ENCODE measurements at regions not wholly inside any gene's neighbourhood (a gene's known extent, or its start where the extent isn't known, plus 50 kb on each side); places are given as distances from the start of the nearest gene placed in this dataset.

- TF ChIP-seq, protein P1, sequence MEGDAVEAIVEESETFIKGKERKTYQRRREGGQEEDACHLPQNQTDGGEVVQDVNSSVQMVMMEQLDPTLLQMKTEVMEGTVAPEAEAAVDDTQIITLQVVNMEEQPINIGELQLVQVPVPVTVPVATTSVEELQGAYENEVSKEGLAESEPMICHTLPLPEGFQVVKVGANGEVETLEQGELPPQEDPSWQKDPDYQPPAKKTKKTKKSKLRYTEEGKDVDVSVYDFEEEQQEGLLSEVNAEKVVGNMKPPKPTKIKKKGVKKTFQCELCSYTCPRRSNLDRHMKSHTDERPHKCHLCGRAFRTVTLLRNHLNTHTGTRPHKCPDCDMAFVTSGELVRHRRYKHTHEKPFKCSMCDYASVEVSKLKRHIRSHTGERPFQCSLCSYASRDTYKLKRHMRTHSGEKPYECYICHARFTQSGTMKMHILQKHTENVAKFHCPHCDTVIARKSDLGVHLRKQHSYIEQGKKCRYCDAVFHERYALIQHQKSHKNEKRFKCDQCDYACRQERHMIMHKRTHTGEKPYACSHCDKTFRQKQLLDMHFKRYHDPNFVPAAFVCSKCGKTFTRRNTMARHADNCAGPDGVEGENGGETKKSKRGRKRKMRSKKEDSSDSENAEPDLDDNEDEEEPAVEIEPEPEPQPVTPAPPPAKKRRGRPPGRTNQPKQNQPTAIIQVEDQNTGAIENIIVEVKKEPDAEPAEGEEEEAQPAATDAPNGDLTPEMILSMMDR (IDR thresholded peaks at IDR 0.05 in 4 of 5, conservative IDR thresholded peaks at IDR 0.05 in 1 of 5): no peak
- no peak for TF ChIP-seq POLR2A (IDR thresholded peaks at IDR 0.05)
Observed at GRCh38 chr2:42895134-42895790, 102.9 kb upstream of the HAAO start.

All from gastrocnemius medialis (tissue), 4 donors.